ENCODE measurements at regions not wholly inside any gene's neighbourhood (a gene's known extent, or its start where the extent isn't known, plus 50 kb on each side); places are given as distances from the start of the nearest gene placed in this dataset.

GRCh38 chr4:41384992-41385391 lies 128.3 kb downstream of the UCHL1 start:
- no peak for TF ChIP-seq CTCF (IDR thresholded peaks at IDR 0.05; ENCODE audit: insufficient read depth, low read length, severe bottlenecking)
- DNase-seq (ENCODE audit: low read depth) (no peak), FAIRE-seq (no peak)
- no peaks in the 10 kb centered on the region for H3K27me3 ChIP-seq (ENCODE audit: control insufficient read depth, insufficient read depth, low read length)
- H3K4me3 ChIP-seq (ENCODE audit: low read depth, low read length): no peak overlapping the region
- no peaks in the 10 kb centered on the region for H3K36me3 ChIP-seq (ENCODE audit: control insufficient read depth, insufficient read depth, low read length)

GRCh38 chr4:41385481-41385880 lies 128.8 kb downstream of the UCHL1 start:
- Histone ChIP-seq H3K4me3 (ENCODE audit: low read depth, low read length) (no peak overlapping the region), H3K36me3 (ENCODE audit: control insufficient read depth, insufficient read depth, low read length) (no peaks in the 10 kb centered on the region), H3K27me3 (ENCODE audit: control insufficient read depth, insufficient read depth, low read length) (no peaks in the 10 kb centered on the region)
- no peak for TF ChIP-seq CTCF (IDR thresholded peaks at IDR 0.05; ENCODE audit: insufficient read depth, low read length, severe bottlenecking)
- FAIRE-seq (no peak), DNase-seq (ENCODE audit: low read depth) (no peak)

- Histone ChIP-seq H3K4me3 (ENCODE audit: low read depth, low read length) (no peak overlapping the region), H3K27me3 (ENCODE audit: control insufficient read depth, insufficient read depth, low read length) (no peaks in the 10 kb centered on the region), H3K36me3 (ENCODE audit: control insufficient read depth, insufficient read depth, low read length) (no peaks in the 10 kb centered on the region)
- FAIRE-seq (no peak), DNase-seq (ENCODE audit: low read depth) (no peak)
- TF ChIP-seq CTCF (IDR thresholded peaks at IDR 0.05; ENCODE audit: insufficient read depth, low read length, severe bottlenecking): no peak
These were observed 131.4 kb downstream of the UCHL1 start for GRCh38 chr4:41388080-41388479.

GRCh38 chr4:41389356-41389755 lies 132.6 kb downstream of the UCHL1 start:
- Histone ChIP-seq H3K27me3 (ENCODE audit: control insufficient read depth, insufficient read depth, low read length) (no peaks in the 10 kb centered on the region), H3K36me3 (ENCODE audit: control insufficient read depth, insufficient read depth, low read length) (no peaks in the 10 kb centered on the region), H3K4me3 (ENCODE audit: low read depth, low read length) (no peak overlapping the region)
- DNase-seq (ENCODE audit: low read depth) (no peak), FAIRE-seq (no peak)
- no peak for TF ChIP-seq CTCF (IDR thresholded peaks at IDR 0.05; ENCODE audit: insufficient read depth, low read length, severe bottlenecking)

- Histone ChIP-seq H3K27me3 (ENCODE audit: control insufficient read depth, insufficient read depth, low read length) (no peaks in the 10 kb centered on the region), H3K36me3 (ENCODE audit: control insufficient read depth, insufficient read depth, low read length) (no peaks in the 10 kb centered on the region), H3K4me3 (ENCODE audit: low read depth, low read length) (no peak overlapping the region)
- DNase-seq (ENCODE audit: low read depth): no peak
- FAIRE-seq: no peak
- no peak for TF ChIP-seq CTCF (IDR thresholded peaks at IDR 0.05; ENCODE audit: insufficient read depth, low read length, severe bottlenecking)
These were observed 133.9 kb downstream of the UCHL1 start for GRCh38 chr4:41390661-41391060.

GRCh38 chr4:41391271-41391670 lies 134.5 kb downstream of the UCHL1 start:
- FAIRE-seq (no peak), DNase-seq (ENCODE audit: low read depth) (no peak)
- H3K36me3 ChIP-seq (ENCODE audit: control insufficient read depth, insufficient read depth, low read length): no peaks in the 10 kb centered on the region
- TF ChIP-seq CTCF (IDR thresholded peaks at IDR 0.05; ENCODE audit: insufficient read depth, low read length, severe bottlenecking): no peak
- no peaks in the 10 kb centered on the region for H3K27me3 ChIP-seq (ENCODE audit: control insufficient read depth, insufficient read depth, low read length)
- H3K4me3 ChIP-seq (ENCODE audit: low read depth, low read length): no peak overlapping the region
